Activated CD8-positive, alpha-beta memory T cell treated with anti-CD3 and anti-CD28 coated beads for 24 hours (primary cell): ENCODE measurements at regions not wholly inside any gene's neighbourhood (a gene's known extent, or its start where the extent isn't known, plus 50 kb on each side); places are given as distances from the start of the nearest gene placed in this dataset.

Experiments used
- DNase-seq: peaks from one replicate; pipeline ENCODE4 v3.0.0-alpha.2; 2020

DNA sequence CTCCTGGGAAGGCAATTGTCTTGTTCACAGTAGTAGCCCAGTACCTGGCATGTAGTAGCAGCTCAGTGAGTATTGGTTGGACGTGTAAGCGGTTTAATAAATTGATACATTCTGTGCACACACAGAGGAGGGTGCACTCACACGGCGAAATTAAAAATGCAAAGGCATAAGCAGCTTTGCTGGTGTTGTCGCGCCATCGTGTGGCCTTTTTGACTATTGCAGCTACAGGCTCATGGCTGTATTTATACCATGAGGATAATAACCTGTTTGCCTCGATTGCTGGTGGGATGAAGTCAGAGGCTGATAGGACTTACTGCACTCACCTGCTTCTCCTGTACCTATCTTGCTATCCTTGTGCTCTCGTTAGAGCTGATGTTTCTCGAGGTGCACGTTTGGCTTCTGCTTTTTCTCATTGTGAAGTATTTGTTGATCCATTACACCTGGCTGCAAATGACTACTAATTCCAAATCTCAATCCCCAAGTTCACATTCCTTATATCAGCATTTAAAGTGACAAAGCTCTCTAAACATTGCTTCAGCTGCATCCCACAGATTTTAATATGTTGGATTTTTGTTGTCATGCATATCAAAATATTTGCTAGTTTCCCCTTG, 61.5 kb downstream of the TBXT start:
- peak; percentile 79 for DNase-seq

DNA sequence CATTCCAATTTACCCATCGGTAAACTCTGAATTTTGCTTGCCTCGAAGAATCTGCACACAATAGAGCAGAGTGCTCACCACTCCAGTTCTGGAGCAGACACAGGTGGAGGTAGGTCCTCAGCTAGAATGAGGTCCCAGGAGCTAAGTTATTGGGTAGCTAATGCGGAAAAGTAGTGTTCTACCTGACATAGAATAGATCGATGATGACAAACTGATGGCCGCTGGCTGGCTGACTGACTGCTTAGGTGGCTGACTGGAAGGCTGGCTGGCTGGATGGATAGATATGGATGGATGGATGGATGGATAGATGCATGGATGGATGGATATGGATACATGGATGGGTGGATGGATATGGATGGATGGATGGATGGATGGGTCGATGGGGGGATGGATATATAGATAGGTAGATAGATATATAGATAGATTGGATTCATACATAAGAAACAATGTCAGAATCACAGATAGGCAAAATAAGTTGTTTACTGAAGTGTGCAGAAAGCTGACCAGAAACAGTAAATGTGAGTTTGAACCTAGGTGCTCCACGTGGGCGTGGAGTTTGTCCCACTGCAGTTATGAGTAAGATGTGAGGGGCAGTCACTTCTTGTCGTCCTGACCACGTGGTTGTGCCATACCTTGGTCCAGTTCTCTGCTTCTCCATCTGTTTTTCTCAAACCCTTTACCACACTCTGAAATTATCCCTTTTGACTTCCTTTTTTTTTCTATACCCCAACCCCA, 62.1 kb downstream of the TBXT start:
- DNase-seq: no peak

DNA sequence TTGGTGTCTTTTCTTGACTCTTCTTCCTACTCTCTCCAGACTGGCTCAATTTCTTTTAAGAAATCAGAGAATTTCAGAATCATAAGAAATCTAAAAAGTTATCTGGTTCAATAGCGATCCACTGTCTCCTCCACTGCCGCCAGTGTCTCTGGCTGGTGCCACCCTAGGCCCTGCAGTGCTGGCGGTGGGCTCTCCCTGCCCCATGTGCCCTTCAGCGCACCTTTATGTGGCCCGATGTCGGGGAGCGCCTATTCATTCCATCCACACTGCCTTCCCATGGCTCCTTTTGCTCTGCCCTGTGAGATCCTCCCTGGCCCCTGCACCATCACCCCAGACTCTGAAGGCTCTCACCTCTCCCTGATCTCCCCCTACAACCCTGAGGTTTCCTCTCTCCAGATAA, 62.8 kb downstream of the TBXT start:
- no peak for DNase-seq

DNA sequence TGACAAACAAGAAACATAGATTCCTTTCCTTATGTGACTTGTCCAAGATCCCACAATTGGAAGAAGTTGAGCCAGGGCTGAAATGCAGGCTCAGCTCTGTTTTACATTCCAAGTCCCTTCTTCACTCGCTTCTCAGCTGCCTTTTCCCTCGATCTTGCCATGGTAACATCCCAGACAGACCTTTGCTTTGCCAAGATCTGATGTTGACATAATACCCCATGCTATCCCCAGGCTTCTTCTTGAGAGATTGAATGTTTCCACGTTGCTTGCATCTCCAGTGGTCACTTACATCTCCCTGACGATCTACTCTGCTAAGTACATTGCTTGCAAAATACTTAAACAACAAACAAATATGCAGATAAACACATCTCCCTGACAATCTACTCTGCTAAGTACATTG, 63.5 kb downstream of the TBXT start:
- no peak for DNase-seq

DNA sequence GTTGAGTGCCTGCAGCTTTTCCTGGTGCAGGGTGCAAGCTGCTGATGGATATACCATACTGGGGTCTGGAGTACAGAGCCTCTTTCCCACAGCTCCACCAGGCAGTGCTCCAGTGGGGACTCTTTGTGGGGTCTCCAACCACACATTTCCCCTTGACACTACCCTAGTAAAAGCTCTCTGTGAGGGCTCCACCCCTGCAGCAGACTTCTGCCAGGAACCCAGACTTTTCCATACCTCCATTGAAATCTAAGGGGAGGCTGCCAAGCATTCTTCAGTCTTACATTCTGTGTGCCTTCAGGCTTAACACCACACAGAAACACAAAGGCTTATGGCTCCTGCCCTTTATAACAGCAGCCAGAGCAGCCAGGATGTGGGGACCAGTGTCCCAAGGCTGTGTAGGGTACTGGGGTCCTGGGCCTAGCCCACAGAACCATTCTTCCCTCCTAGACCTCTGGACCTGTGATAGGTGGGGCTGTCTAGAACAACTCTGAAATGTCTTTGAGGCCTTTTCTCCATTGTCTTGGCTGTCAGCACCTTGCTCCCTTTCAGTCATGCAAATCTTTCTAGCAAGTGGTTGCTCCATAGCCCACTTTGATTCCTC, 65.7 kb downstream of the TBXT start:
- DNase-seq: no peak

DNA sequence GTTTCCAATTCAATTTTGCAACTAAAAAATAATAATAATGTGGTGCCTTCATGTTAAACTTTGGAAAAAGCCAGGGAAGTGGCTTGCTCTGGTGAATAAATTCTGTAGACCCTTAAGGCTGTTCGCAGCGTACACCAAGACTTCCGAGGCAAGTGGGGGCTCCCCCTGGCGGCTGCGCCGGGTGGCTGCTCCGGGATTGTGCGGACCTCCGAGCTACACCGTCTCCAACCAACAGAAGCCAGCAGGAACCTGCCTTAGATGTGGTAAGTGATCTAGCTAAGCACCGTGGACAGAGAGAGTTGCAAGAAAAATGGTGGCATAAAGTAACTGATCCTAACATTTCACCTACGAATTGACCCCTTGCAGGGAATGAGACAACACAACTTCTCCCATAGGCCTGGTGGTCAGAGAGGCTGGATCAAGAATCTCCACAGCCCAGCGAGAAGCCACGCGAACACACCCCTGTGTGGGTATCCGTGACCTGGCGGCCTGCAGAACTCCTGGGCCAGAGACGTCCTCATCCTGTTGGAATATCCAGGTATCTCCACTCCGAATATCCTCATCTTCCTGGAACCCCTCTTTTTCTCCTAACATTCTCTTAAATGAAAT, 69.6 kb downstream of the TBXT start:
- DNase-seq: peak; percentile 75

DNA sequence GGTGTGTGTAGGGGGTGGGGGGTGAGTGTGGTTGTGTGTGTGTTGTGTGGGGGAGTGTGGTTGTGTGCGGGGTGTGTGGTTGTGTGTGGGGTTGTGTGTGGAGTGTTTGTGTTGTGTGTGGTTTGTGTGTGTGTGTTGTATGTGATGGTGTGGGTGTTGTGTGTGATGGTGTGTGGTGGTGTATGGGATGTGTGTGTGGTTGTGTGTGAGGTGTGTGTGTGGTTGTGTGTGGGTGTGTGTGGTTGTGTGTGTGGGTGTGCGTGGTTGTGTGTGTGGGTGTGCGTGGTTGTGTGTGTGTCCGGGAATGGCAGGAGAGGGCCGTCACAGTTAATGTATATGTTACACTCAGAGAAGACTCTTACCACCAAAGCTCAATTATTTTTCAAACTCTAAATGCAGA, 79.8 kb downstream of the TBXT start:
- no peak for DNase-seq

DNA sequence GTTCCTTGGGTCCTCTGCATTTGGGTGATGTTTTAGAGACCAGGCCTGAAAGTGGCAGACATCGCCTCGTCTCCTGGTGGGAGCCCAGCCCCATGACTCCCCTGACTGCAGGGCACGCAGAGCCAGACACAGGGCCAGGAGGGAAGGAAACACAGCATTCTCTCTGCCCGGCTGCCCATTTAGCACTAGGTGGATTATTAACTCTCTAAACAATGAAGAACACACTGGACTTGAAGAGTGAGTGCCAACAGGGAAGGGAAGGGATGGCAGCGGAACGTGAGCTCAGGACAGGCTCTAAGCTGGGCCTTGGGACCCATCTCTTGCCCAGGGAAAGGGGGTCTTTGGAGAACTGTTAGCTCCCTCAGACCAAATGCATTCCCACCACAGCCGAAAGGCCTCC, 80.4 kb downstream of the TBXT start:
- no peak for DNase-seq

DNA sequence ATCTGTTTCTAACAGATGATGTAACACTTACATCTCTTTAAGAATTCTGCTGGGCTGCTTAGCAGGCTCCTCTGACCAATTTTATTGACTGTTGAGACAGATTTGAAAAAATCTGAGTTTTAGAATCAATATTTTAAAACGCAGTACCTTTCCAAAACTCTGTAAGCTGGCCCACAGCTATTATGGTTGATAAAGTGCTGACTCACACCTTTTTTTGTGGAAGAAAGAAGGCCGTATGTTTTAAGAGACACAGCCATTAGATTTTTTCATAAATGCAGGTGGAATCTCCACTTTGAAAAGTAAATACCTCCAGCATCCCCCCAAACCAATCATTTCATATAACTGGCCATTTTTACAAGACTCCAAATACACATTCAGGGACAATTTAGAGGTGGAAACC, 82.2 kb downstream of the TBXT start:
- DNase-seq: no peak

DNA sequence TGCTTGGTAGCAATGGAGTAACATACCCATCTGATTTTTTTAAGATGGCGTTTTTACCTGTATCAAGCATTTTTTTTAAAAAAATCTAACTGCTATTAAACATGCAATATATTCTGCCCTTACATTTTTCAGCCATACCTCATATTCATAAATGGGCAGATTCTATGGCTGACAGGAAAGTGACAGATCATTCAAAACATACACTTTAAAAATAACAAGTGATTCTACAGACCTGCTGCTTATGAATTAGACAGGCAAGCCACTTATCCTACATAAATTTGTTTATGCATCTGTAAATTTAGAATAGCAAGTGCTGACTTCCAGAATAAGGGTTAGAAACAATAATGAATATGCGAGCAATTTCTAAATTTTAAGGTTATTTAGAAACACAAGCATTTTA, 82.7 kb downstream of the TBXT start:
- no peak for DNase-seq

DNA sequence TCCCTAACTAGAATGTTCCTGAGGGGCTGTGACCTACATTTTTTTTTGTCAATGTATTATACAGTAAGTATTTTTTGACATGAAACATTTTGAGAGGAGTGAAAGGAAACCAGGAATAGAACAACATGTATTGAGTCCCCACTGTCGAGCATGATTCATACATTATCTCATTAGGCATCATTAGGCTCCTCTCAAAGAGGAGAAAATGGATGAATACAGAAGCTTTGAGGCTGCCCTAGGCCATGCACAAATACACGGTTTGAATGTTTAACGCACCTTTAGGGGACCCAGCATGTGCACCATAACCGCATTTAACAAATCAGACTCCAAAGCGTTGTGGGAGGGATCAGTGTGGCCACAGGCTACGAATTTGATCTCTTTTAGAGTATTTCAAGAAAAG, 87.8 kb downstream of the TBXT start:
- DNase-seq: no peak

DNA sequence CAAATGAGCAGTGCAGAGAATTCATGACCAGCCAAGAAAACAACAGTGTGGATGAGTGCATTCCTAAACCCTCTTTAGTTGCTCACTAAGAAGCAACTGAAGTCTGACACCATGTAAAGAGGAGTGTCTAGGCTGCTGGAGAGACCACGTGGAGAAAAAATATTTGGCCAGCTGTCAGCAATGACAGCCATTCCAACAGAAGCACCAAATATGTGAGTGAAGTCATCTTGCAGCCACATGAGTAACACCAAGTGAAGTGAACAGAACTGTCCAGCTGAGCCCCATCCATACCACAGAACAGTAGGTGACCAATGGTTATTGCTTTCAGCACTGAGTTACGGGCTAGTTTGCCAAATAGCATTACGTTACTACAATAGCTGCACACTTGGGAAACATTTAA, 89.4 kb downstream of the TBXT start:
- no peak for DNase-seq

DNA sequence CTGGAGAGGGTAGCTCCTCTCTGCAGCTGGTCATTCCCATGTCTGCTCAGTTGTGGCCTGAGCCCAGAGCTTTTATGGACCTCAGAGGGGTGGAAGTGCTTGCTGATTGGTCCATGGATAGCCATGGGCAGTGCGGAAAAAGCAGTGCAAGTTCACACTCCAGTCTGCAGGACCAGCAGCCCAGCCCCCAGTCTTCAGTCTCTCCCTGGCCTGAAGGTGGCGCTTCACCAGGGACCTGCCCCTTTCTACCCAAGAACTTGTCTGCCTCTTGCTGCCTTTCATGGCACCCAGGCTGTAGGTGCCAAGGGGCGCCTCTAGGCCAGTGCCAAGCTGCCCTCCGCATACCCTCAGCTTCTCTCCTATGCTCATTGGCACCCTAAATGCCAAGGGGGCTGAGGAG, 91.0 kb downstream of the TBXT start:
- no peak for DNase-seq

DNA sequence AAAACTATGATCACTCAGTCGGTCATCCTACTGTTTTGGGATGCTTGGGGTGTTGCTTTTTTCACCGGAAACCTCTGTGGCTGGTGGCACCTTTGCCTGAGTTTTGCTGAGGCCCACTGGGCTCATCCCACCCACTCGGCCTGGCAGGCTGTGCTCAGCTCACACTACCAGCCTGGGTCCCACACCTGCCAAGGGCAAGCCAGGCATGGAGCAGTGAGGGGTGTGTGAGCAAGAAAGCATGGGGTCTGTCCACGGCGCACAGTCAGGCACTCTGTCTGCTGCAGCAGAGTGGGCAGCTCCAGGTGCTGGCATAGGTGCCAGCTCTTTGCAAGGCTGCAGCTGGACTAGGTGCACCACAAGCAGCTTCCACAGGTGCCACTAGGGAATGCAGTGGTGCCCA, 91.7 kb downstream of the TBXT start:
- no peak for DNase-seq

DNA sequence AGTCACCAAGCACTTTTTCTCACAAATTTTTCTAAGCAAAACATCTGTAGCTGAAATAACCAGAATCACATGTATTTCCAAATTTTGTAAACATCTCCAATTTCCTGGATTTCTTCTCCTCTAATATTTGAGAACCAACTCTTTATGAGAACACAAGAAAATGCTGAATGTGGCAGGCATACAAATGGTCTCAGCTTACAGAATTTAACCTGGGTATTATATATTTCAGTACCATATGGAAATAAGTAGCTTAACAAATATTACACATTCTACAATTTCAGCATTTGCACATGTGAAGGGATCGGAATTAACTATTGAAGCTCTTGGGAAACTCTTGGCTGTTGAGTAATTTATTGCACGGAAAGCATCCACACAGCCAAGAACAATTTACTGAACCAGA, 92.5 kb downstream of the TBXT start:
- DNase-seq: no peak

DNA sequence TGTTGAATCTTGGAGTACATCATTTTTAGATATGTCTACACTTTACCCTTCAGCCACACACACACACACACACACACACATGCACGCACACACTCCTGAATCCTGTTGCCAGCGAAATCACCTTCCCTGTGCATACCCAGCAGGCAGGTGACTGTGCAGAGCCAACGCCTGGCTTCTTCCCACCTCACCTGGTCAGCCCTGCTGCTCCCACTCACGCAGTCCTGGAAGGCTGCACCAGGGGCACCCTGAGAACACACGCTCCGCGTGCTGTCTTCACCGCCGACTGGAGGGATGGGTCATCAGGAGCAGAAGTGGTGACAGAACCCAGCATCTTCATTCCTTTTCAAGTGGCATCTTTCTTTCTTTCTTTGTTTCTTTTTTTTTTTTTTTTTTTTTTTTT, 94.6 kb downstream of the TBXT start:
- DNase-seq: no peak

DNA sequence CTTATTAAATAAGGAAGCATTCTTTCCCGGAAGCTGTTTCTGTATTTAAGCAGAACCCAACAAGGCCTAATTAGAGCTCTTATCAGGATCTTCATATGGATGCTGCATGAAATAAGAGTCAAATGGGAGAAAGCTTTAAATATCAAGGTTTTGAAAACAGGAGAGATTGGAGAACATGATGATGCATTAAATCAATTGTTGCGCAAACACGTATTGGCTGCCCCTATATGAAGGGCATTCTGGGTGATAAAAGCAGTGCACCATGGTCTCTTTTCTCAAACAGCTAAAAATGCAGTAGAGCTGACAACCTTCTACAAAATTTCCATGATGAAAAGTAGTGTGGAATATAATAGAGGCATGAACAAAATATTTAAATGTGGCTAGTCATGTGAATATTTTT, 98.9 kb downstream of the TBXT start:
- DNase-seq: no peak

DNA sequence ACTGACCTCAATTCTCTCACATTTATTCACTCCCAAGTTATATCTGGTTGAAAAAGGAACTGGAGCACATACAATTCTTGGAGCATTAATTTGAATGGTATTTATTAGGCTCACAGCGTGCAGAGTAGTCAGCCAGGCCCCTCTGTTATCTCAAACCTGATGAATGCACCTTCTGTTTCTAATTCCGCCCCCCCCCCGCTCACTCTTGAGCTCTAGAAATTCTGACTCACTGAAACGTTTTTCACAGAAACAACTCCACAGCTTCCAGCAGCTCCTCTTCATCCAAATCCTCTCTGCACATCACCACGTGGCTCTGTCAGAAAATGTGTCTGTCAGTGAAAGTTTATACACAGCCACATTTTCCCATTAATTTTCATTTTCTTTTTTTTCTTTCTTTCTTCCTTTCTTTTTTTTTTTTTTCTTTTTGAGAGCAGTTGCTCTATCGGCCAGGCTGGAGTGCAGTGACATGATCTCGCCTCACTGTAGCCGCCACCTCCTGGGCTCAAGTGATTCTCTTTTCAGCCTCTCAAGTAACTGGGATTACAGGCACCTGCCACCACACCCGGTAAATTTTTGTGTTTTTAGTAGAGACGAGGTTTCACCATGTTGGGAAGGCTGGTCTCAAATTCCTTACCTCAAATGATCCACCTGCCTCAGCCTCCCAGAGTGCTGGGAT, 109.4 kb downstream of the TBXT start:
- DNase-seq: no peak

DNA sequence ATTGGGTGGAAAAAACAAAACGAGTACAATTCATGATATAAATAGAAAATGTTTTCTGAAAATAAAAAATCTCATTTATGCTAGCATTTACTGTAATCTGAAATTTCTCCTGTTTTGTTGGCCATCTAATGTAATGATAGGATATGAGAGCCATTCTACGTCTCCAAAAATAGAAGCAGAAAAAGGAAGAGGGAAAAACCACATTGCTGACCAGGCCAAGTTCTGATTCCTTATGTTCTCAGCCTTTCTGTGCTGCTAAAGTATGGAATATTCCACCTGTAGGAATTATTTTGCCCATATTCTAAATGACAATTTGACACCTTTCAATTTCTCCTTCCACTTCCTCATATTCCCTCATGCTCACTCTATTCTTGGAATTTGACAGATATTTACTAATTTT, 110.2 kb downstream of the TBXT start:
- DNase-seq: no peak

DNA sequence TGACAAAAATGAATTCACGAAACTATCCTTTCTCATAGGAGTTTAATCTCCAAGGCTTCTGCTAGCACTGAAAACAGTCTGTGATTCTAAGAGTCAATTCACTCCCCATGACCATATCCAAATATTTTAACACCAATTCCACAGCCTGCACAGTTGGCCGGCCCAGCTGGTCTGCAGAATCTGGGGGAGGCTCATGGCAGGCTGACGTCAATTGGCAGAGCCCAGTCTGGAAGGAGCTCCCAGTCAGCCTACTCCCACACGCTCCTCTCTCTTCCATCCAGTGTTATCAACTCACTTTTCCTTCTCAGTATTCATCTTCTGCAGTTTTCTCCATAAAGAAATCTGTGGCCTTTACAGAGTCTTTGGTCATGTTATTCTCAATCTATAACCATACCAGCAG, 111.0 kb downstream of the TBXT start:
- no peak for DNase-seq

DNA sequence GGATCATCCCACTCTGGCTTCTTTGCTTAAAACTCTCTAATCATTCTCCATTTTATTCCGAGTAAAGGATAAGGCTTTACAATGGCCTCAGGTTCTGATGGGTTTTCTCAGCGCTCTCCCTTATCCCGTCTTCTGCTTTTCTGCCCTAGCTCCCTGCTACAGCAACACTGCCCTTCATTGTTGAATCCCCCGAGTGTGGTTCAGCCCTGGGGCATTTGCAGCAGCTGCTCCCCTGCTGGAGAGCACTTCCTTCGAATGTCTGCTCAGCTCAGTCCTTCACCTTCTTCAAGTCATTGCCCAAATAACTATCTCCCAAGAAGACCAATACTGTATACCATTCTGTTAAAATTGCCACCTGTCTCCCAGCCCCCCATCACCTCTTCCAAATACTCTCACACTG, 111.8 kb downstream of the TBXT start:
- no peak for DNase-seq

DNA sequence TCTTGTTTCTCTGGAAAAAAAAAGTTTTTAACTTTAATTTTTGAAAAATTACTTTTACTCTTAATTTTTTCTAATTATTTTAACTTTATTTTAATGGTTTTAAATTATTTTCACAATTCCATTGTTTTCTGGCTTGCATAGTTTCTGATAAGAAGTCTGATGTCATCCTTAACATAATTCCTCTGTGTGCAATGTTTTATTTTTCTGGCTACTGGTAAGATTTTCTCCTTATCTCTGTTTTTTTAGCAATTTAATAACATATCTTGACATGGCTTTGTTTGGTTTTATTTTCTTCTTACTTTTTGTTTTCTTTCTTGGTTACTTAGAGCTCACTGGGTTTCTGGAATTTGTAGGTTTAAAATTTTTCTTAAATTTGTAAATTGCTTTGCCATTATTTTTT, 114.8 kb downstream of the TBXT start:
- no peak for DNase-seq

DNA sequence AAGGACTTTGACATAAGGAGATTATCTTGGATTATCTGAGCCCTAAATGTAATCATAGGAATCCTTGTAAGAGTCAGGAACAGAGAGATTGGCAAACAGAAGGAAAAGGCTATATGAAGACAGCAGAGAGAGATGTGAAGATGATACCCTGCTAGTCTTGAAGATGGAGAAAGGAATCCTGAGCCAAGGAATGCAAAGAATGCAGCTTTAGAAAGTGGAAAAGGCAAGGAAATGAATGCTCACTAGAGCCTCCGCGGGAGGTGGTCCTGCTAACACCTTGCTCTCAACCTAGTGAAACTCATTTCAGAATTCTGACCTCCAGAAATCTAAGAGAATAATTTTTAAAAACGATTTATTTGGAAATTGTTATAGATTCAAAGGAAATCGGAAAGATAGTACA, 117.1 kb downstream of the TBXT start:
- DNase-seq: no peak

DNA sequence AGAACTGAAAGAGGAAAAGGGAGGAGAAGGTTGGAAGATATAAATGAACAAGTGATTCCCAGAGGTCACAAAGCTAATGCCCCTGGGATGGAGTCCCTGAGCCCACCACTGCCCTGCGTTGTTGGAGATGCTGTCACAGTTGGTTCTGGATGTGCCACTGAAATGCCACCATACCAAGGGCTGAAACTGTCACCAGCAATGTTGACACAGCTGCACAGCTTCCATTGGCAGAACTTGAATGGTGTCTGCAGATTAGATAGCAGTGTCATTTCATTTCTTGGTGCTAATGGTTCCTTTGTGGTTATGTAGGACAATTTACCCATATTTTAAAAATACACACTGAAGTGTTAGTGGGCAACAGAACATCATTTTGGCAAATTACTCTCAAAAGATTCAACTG, 120.7 kb downstream of the TBXT start:
- no peak for DNase-seq
